ENCODE measurements at regions not wholly inside any gene's neighbourhood (a gene's known extent, or its start where the extent isn't known, plus 50 kb on each side); places are given as distances from the start of the nearest gene placed in this dataset.
"Not testable (repeated sequence)": the region's sequence is repeated elsewhere in the genome, so short reads cannot be mapped to it uniquely, and the experiment has no call there.

DNA sequence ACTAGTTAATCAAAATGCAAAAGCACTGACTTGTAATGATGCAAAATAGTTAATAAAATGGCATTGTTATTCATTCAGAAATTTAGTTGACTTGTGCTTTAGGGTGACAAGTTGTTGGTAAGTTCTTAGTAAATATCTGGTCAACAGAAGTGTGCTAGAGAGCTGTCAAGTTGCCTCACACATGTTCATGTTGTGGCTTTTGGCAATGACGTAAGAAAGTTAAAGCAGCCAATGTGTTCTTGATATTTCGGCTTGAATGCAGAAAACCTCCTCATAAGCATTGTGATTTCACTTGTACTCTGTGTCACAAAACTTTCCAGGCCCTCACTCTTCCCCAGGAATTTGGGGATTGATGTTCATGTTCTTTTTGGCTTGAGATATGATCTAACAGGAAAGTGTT is 626.7 kb downstream of the PRR16 start:
- no peak for DNase-seq (ENCODE audit: low read depth)

DNA sequence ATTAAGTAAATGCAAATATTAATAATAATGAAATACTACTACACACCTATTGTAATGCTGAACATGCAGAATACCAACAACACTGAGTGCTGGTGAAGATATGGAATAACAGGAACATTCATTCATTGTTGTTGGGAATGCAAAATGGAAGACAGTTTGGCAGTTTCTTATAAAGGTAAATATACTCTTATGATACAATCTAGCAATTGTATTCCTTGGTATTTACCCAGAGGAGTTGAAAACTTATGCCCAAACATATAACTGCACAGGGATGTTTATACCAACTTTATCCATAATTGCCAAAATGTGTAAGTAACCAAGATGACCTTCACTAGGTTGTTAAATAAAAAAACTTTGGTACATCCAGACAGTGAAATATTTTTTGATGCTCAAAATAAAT is 636.8 kb downstream of the PRR16 start:
- no peak for DNase-seq (ENCODE audit: low read depth)

DNA sequence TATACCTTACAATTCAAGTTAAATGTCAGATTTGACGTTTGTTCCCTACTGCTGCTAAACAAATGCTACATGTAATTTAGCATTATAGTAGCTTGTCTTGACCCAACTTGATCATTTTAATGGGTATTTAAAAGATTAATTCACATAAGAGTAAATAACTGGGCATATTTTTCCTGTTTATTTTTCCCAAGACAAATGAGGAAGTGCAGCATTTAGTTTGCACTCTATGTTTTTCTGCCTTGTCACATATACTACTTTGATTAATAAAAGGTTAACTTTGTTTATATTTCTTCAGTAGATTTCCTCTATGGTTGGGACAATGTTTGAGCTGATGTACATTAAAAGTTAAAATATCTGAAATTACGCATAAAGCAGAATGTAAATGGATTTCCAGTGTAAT is 641.8 kb downstream of the PRR16 start:
- no peak for DNase-seq (ENCODE audit: low read depth)

- DNase-seq (ENCODE audit: low read depth), result not testable (repeated sequence)
Observed at GRCh38 chr5:121106721-121107690, 642.9 kb downstream of the PRR16 start.

DNA sequence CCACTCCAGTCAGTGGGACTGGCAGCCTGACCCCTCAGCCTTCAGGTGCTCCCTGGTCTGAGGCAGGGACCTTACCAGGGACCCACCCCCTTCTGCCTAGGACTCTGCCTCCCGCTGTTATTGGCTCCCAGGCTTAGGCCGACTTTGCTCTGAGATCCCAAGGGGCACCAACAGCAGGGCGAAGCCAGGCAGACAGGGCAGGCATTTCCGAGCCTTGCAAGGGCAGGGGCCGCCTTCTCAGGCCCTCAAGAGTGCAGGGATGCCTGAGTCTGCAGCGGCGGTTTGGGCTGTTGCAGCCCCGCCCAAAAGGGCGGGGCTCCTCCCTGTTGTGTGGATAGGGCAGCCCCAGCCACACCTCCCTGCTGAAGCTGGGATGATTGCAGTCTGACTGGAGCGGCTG is 644.6 kb downstream of the PRR16 start:
- DNase-seq (ENCODE audit: low read depth), result no peak

GRCh38 chr5:121109817-121110216 is 645.7 kb downstream of the PRR16 start:
- DNase-seq (ENCODE audit: low read depth), result no peak

DNA sequence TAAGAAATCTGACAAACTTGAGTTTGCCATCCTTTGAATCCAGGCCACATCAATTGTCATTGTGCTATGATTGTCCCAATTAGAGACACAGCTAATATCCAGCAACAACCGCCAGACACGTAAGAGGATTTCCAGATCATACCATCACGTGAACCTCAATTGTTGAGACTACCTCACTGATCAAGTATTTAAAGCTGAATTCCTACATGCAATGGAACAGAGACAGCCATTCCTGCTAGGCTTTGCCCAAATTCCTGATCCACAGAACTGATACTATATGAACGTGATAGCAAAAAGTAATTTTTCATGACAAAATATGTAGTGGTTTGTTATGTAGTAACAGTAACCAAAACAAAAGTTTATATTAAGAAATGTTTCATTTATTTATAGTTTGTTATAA is 657.7 kb downstream of the PRR16 start:
- DNase-seq (ENCODE audit: low read depth), result no peak

- no peak for DNase-seq (ENCODE audit: low read depth)
Observed at GRCh38 chr5:121138495-121138907, 674.4 kb downstream of the PRR16 start.

- DNase-seq (ENCODE audit: low read depth), result no peak
Observed at GRCh38 chr5:121138952-121139351, 674.9 kb downstream of the PRR16 start.

DNA sequence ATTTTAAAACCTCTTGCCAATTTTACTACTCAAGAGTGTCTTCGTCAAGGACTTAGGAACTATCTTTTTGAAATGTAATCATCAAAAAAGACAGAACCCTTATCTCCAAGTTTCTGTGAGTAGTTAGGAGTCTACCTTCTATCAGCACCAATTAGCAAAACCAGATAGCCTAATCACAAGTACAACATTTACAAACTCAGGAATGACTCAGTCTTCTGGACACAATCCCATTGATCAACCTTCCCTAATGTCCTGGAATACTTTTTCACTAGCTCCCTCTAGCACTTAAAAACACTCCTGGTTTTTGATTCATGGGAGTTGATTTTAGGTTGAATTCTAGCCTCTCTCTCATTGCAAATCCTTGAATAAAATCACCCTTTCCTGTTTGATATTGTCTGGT is 680.7 kb downstream of the PRR16 start:
- DNase-seq (ENCODE audit: low read depth), result no peak

GRCh38 chr5:121151534-121151933 is 687.4 kb downstream of the PRR16 start:
- no peak for DNase-seq (ENCODE audit: low read depth)

- DNase-seq (ENCODE audit: low read depth), result no peak
Observed at GRCh38 chr5:121152411-121152810, 688.3 kb downstream of the PRR16 start.

- no peak for DNase-seq (ENCODE audit: low read depth)
Observed at GRCh38 chr5:121156565-121156964, 692.5 kb downstream of the PRR16 start.

GRCh38 chr5:121158451-121158850 is 693.2 kb upstream of the FTMT start:
- DNase-seq (ENCODE audit: low read depth), result no peak

GRCh38 chr5:121160591-121160990 is 691.1 kb upstream of the FTMT start:
- DNase-seq (ENCODE audit: low read depth), result no peak

- DNase-seq (ENCODE audit: low read depth), result no peak
Observed at GRCh38 chr5:121164632-121165031, 687.0 kb upstream of the FTMT start.

GRCh38 chr5:121171361-121171760 is 680.3 kb upstream of the FTMT start:
- no peak for DNase-seq (ENCODE audit: low read depth)

DNA sequence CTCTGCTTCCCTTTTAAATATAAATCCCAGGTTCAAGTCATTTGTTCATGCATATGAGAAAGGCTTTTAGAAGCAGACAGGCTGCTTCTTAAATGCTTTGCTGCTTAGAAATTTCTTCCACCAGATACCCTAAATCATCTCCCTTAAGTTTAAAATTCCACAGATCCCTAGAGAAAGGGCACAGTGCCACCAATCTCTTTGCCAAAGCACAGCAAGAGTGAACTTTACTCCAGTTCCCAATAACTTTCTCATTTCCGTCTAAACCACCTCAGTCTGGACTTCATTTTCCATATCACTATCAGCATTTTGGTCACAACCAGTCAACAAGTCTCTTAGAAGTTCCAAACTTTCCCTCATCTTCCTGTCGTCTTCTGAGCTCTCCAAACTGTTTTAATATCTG is 679.8 kb upstream of the FTMT start:
- DNase-seq (ENCODE audit: low read depth), result no peak

GRCh38 chr5:121174351-121174750 is 677.3 kb upstream of the FTMT start:
- DNase-seq (ENCODE audit: low read depth), result no peak

DNA sequence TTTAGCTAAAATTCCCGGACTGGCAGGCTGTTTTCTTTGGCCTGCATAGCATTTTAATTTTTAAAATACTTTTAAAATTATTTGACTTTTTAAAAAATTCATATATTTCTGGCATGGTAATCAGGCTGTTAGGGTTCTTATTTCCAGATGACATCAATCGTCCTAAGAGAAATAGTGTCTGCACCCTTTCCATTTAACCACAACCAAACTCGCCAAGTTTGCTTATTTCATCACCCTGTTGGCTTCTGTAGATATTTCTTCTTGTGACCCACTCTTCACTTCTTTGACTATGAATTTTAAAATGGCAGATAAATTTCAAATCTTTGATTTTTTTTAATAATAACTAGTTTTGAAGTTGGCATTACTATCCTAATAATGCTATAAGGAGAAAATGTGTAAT is 675.7 kb upstream of the FTMT start:
- DNase-seq (ENCODE audit: low read depth), result no peak

DNA sequence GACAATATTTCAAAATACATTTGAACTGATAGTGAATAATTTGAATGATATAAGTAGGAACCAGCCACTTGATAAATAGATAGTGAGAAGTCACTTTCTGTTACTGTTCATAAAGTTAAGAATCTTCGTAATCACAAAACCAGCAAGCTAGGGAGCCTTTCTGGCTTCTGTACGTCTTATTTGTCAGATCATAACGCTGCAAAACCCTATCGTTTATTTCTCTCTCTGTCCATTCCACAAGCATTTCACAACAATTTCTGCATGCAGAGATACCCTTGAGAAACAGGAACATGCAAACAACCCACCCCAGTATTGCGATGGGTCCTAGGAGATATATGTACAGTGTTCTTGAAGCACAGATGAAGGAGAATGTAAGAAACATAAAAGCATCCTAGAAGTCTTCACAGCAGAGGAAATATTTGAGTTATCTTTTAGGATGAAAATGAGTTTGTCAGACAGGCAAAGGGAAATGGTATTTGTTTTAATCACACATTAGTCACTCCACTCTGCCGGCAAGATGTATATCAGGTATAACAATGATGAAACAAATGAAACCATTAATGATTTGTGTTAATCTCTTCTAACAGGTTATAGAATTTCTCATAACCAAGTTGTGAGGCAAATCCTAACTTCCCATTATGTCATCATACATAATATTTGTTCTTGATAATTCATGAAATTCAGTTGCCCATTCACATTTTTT is 668.7 kb upstream of the FTMT start:
- no peak for DNase-seq (ENCODE audit: low read depth)

DNA sequence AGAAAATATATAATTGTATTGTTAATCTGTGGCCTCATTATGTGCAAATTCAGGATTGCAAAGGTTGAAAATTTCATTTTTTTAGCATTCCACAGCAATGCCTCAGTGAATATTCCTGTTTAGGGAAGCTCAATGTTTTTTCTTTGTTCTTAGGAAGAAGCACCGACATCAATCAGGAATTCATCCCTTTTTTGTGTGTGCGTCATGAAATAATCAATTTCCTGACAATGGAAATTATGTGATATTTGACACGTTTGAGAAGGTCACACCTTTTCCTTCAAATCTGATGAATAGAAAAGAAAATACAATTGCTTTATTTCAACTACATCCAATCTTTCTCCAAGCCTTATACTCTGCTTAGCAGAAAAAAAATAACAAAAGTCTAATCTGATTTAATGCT is 662.8 kb upstream of the FTMT start:
- DNase-seq (ENCODE audit: low read depth), result no peak

All from forelimb muscle (tissue), 1 donor.